Brain pericyte (primary cell): ENCODE measurements at regions not wholly inside any gene's neighbourhood (a gene's known extent, or its start where the extent isn't known, plus 50 kb on each side); places are given as distances from the start of the nearest gene placed in this dataset.
"Not testable (repeated sequence)": the region's sequence is repeated elsewhere in the genome, so short reads cannot be mapped to it uniquely, and the experiment has no call there.

Source experiments
- DNase-seq: peaks from one replicate; pipeline ENCODE4 v3.0.0-alpha.2; 2012; ENCODE audit warnings: low read depth, low spot score

GRCh38 chrX:131826572-131826971, 196.5 kb upstream of the STK26 start:
- no peak for DNase-seq

GRCh38 chrX:131827935-131828334, 195.2 kb upstream of the STK26 start:
- no peak for DNase-seq

GRCh38 chrX:131828482-131828881, 194.6 kb upstream of the STK26 start:
- no peak for DNase-seq

GRCh38 chrX:131830400-131831184, 192.5 kb upstream of the STK26 start:
- peak; percentile 47 for DNase-seq

- DNase-seq: no peak
Observed at GRCh38 chrX:131831185-131831520, 191.9 kb upstream of the STK26 start.

- DNase-seq: no peak
Observed at GRCh38 chrX:131836161-131836560, 186.9 kb upstream of the STK26 start.

- DNase-seq: no peak
Observed at GRCh38 chrX:131837325-131837724, 185.8 kb upstream of the STK26 start.

- DNase-seq: no peak
Observed at GRCh38 chrX:131840799-131841495, 182.2 kb upstream of the STK26 start.

- DNase-seq: no peak
Observed at GRCh38 chrX:131841496-131842437, 181.3 kb upstream of the STK26 start.

- DNase-seq: no peak
Observed at GRCh38 chrX:131843987-131844386, 179.1 kb upstream of the STK26 start.

- no peak for DNase-seq
Observed at GRCh38 chrX:131845201-131845600, 177.9 kb upstream of the STK26 start.

GRCh38 chrX:131845771-131846170, 177.3 kb upstream of the STK26 start:
- no peak for DNase-seq

- not testable (repeated sequence) for DNase-seq
Observed at GRCh38 chrX:131850964-131851363, 172.1 kb upstream of the STK26 start.

GRCh38 chrX:131853440-131853839, 169.7 kb upstream of the STK26 start:
- DNase-seq: no peak

GRCh38 chrX:131854581-131854980, 168.5 kb upstream of the STK26 start:
- DNase-seq: no peak

- DNase-seq: no peak
Observed at GRCh38 chrX:131861088-131861787, 161.9 kb upstream of the STK26 start.

GRCh38 chrX:131862321-131862720, 160.8 kb upstream of the STK26 start:
- DNase-seq: no peak

- no peak for DNase-seq
Observed at GRCh38 chrX:131869182-131869581, 153.9 kb upstream of the STK26 start.

- DNase-seq: no peak
Observed at GRCh38 chrX:131874300-131874699, 148.8 kb upstream of the STK26 start.

- DNase-seq: not testable (repeated sequence)
Observed at GRCh38 chrX:131875827-131876226, 147.3 kb upstream of the STK26 start.

- no peak for DNase-seq
Observed at GRCh38 chrX:131881194-131881593, 141.9 kb upstream of the STK26 start.
